GM21367 (cell line): ENCODE measurements at regions not wholly inside any gene's neighbourhood (a gene's known extent, or its start where the extent isn't known, plus 50 kb on each side); places are given as distances from the start of the nearest gene placed in this dataset.
A peak's percentile ranks its signal among the peaks of the same experiment; 100 is the strongest.
"Not testable (repeated sequence)": the region's sequence is repeated elsewhere in the genome, so short reads cannot be mapped to it uniquely, and the experiment has no call there.

Experiments
- ATAC-seq: cut with Tn5 transposase; IDR thresholded peaks from one replicate; pipeline ENCODE4 v1.9.1; 2021; ENCODE audit not compliant: unreplicated experiment

GRCh38 chr5:124554746-124555578 lies 191.5 kb downstream of the ZNF608 start:
- ATAC-seq = no peak

- ATAC-seq = no peak
These were observed 192.5 kb downstream of the ZNF608 start for GRCh38 chr5:124553911-124554310.

GRCh38 chr5:124552526-124552925 lies 193.9 kb downstream of the ZNF608 start:
- no peak for ATAC-seq

- no peak for ATAC-seq
These were observed 194.5 kb downstream of the ZNF608 start for GRCh38 chr5:124551939-124552279.

GRCh38 chr5:124550731-124551130 lies 195.7 kb downstream of the ZNF608 start:
- ATAC-seq = no peak

- no peak for ATAC-seq
These were observed 196.5 kb downstream of the ZNF608 start for GRCh38 chr5:124549891-124550436.

- ATAC-seq = no peak
These were observed 199.8 kb downstream of the ZNF608 start for GRCh38 chr5:124546643-124547042.

- ATAC-seq = peak; percentile 97
These were observed 201.9 kb downstream of the ZNF608 start for GRCh38 chr5:124544366-124545055.

GRCh38 chr5:124538931-124539330 lies 207.5 kb downstream of the ZNF608 start:
- no peak for ATAC-seq

- no peak for ATAC-seq
These were observed 208.2 kb downstream of the ZNF608 start for GRCh38 chr5:124538191-124538590.

- ATAC-seq = no peak
These were observed 208.9 kb downstream of the ZNF608 start for GRCh38 chr5:124537522-124537921.

- no peak for ATAC-seq
These were observed 209.3 kb downstream of the ZNF608 start for GRCh38 chr5:124537107-124537506.

GRCh38 chr5:124536333-124536732 lies 210.1 kb downstream of the ZNF608 start:
- ATAC-seq = no peak

GRCh38 chr5:124530916-124531315 lies 215.5 kb downstream of the ZNF608 start:
- no peak for ATAC-seq

GRCh38 chr5:124528838-124529237 lies 217.6 kb downstream of the ZNF608 start:
- no peak for ATAC-seq

- peak; percentile 43 for ATAC-seq
These were observed 219.0 kb downstream of the ZNF608 start for GRCh38 chr5:124527220-124527991.

- ATAC-seq = not testable (repeated sequence)
These were observed 220.4 kb downstream of the ZNF608 start for GRCh38 chr5:124526079-124526478.

GRCh38 chr5:124524552-124525232 lies 221.7 kb downstream of the ZNF608 start:
- ATAC-seq = peak; percentile 93

GRCh38 chr5:124523897-124524296 lies 222.5 kb downstream of the ZNF608 start:
- no peak for ATAC-seq

GRCh38 chr5:124522992-124523391 lies 223.4 kb downstream of the ZNF608 start:
- no peak for ATAC-seq
